AG04450 (cell line): ENCODE measurements at regions not wholly inside any gene's neighbourhood (a gene's known extent, or its start where the extent isn't known, plus 50 kb on each side); places are given as distances from the start of the nearest gene placed in this dataset.

Experiments
- CTCF ChIA-PET: fragments of 300-600, 350-600 bp; formaldehyde crosslinking; extraction: SDS; loops from one replicate; lab custom pipeline; 2022; ENCODE audit warnings: antibody characterized with exemption, inconsistent platforms; lab: Charles Lee
- POLR2A ChIA-PET: fragments of 350-600 bp; formaldehyde crosslinking; extraction: SDS; loops from one replicate; lab custom pipeline; 2021; ENCODE audit warnings: antibody characterized with exemption, inconsistent platforms; lab: Yijun Ruan, JAX
- DNase-seq: peaks from one replicate; pipeline ENCODE4 v3.0.0-alpha.2; 2011; ENCODE audit warnings: low read depth, low spot score
- H3K27ac ChIP-seq: one replicate; pipeline ENCODE4 v1.5.1; 2012; ENCODE audit warnings: low read depth, low read length, control low read depth
- H3K27me3 ChIP-seq: one replicate; pipeline ENCODE4 v1.6.0; 2012; ENCODE audit warnings: low read length; ENCODE audit not compliant: control insufficient read depth, insufficient read depth
- H3K4me3 ChIP-seq: 2 replicates; pipeline ENCODE4 v1.5.1; 2011; ENCODE audit warnings: mild to moderate bottlenecking, low read depth, low read length, control low read depth
- H3K9me3 ChIP-seq: 2 replicates; pipeline ENCODE4 v1.5.1; 2012; ENCODE audit warnings: low read length; ENCODE audit not compliant: control insufficient read depth, insufficient read depth
- TF ChIP-seq, protein P1 (sequence below): IDR thresholded peaks from 2 replicates; pipeline ENCODE4 v1.5.1; 2011; ENCODE audit warnings: low read depth, low read length, control low read depth, inconsistent platforms

DNA sequence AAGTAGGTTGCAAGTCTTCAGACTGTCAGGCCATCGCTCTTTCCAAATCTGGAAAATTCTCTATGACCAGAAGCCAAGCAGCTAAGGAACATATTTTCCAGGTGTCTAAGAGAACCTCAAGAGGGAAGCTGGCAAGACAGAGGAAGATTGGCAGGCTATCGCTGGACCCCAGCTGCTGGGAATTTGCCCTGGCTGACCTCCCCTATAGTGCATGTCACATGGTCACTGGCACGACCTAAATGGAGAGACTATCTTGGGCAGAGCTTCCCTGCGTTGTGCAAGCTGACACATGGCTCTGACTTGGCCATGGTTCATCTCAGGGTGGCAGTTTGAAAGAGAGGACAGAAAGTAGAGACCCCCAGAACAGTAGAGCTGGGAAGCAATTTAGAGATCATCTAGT is 104.9 kb upstream of the ZNF618 start:
- H3K27ac ChIP-seq, result no peak overlapping the region
- TF ChIP-seq, protein P1, sequence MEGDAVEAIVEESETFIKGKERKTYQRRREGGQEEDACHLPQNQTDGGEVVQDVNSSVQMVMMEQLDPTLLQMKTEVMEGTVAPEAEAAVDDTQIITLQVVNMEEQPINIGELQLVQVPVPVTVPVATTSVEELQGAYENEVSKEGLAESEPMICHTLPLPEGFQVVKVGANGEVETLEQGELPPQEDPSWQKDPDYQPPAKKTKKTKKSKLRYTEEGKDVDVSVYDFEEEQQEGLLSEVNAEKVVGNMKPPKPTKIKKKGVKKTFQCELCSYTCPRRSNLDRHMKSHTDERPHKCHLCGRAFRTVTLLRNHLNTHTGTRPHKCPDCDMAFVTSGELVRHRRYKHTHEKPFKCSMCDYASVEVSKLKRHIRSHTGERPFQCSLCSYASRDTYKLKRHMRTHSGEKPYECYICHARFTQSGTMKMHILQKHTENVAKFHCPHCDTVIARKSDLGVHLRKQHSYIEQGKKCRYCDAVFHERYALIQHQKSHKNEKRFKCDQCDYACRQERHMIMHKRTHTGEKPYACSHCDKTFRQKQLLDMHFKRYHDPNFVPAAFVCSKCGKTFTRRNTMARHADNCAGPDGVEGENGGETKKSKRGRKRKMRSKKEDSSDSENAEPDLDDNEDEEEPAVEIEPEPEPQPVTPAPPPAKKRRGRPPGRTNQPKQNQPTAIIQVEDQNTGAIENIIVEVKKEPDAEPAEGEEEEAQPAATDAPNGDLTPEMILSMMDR, result no peak
- H3K27me3 ChIP-seq, result peaks cover 54% of the 10 kb centered on the region
- H3K9me3 ChIP-seq, result no peaks in the 10 kb centered on the region
- POLR2A ChIA-PET, result no interaction called here
- H3K4me3 ChIP-seq, result no peak overlapping the region
- CTCF ChIA-PET, result no interaction called here
- no peak for DNase-seq

DNA sequence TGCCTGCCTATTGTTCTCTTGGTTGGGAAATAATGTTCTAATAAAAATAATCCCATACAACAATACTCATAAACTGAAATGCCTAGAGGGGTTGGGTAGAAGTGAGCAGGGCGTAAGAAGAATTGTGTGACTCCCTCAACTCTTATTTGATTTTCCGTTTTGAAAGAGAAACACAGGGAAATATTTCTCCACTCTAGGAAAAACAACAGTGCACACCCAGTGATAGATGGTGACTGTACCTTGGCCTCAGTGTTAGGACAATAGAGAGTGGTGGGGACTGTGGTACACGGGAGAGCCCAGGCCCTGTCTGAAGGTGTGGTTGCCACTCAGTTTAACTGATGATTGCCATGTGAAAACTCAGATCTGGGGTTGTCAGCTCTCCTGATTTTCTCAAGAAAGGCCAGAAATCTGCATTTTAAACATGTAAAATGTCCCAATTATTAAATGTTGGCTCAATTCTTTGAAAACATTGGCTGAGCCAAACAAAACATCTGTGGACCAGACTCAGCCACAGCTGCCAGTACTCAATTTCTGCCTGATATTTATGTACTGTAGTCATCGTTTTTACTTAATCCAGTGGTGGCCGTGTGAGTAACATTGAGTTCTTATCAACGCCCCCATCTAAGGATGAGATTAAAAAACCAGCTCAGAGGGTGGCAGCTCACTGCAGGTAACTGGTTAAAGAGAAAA is 103.8 kb upstream of the ZNF618 start:
- Histone ChIP-seq H3K4me3 (no peak overlapping the region), H3K9me3 (no peaks in the 10 kb centered on the region), H3K27me3 (peaks cover 58% of the 10 kb centered on the region), H3K27ac (no peak overlapping the region)
- TF ChIP-seq, protein P1, result no peak
- CTCF ChIA-PET, result no interaction called here
- no peak for DNase-seq
- POLR2A ChIA-PET, result no interaction called here

DNA sequence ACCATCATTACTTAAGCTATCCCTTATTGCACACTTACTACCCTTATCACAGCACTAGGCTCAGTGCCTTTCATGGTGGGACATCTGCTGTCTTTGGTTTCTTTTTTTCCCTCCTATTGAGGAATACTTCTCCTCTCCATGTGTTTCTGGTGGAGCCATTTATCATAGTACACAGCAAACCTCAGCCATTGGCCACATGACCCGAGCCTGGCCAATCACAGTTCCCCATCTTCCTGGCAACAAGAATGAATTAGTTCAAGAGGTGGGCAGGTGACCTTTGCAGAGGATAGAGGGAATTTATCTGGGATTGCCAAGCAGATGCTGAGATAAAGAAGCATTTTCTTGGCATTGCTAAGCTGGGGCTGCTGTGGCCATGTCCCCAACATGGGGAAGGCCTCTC is 101.1 kb upstream of the ZNF618 start:
- Histone ChIP-seq H3K9me3 (no peaks in the 10 kb centered on the region), H3K27me3 (peaks cover 56% of the 10 kb centered on the region), H3K27ac (no peak overlapping the region), H3K4me3 (no peak overlapping the region)
- no peak for DNase-seq
- POLR2A ChIA-PET, result no interaction called here
- TF ChIP-seq, protein P1, result no peak
- CTCF ChIA-PET, result no interaction called here

DNA sequence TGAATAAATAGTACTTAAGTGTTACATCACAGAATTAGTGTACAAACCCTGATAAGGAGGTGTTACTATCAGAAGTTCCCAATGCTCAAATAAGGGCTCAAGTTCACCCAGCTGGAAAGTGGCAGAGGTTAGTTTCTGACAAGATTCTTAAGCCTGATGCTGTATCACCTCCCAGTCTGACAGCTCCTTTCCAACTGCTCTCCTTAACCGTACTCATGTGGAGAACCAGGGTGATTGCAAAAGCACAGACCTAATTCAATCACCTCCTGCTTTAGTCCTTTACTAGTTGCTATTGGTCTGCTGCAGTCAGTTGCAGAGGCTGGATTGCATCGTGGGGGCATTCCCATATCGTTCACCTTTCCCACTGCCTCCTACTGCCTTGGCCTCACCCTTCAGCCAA is 100.4 kb upstream of the ZNF618 start:
- DNase-seq, result no peak
- peaks cover 53% of the 10 kb centered on the region for H3K27me3 ChIP-seq
- H3K27ac ChIP-seq, result no peak overlapping the region
- TF ChIP-seq, protein P1, result no peak
- H3K9me3 ChIP-seq, result no peaks in the 10 kb centered on the region
- ChIA-PET POLR2A (interaction anchor here (0.6 kb wide), 1 partner anchor 25 kb away, joined by 7 read pairs; no protein-coding TSS in a partner anchor), CTCF (interaction anchor here (1.3 kb wide), 1 partner anchor 32 kb away, joined by 3 read pairs; no protein-coding TSS in a partner anchor)
- H3K4me3 ChIP-seq, result no peak overlapping the region

DNA sequence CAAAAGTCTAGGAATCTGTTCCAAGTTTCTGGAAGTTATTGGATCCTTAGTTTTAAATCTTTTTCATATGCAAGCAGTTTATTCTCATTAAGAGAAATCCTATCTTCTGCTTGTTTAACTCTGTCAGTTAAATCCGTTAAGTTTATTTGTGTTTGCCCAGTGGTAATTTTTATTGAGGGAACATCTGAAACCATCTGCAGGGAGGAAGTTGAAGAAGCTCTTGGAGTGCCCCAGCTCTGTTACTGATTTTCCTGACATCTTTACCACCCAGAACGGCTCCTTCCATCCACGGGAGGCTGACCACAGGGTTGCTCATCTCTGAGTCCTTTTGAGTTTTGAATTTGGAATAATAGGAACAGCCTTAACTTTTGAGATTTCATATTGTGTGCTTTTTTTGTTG is 99.9 kb upstream of the ZNF618 start:
- TF ChIP-seq, protein P1, result no peak
- no peak overlapping the region for H3K27ac ChIP-seq
- peaks cover 52% of the 10 kb centered on the region for H3K27me3 ChIP-seq
- no peak overlapping the region for H3K4me3 ChIP-seq
- no peaks in the 10 kb centered on the region for H3K9me3 ChIP-seq
- CTCF ChIA-PET, result interaction anchor here (1.3 kb wide), 1 partner anchor 31 kb away, joined by 3 read pairs; no protein-coding TSS in a partner anchor
- DNase-seq, result no peak
- POLR2A ChIA-PET, result interaction anchor here (0.6 kb wide), 1 partner anchor 25 kb away, joined by 7 read pairs; no protein-coding TSS in a partner anchor
